BJ (cell line): ENCODE measurements at regions not wholly inside any gene's neighbourhood (a gene's known extent, or its start where the extent isn't known, plus 50 kb on each side); places are given as distances from the start of the nearest gene placed in this dataset.

Experiments used
- CTCF ChIA-PET: fragments of 350-600 bp; formaldehyde crosslinking; extraction: SDS; loops from one replicate; lab custom pipeline; 2021; ENCODE audit warnings: antibody characterized with exemption, inconsistent platforms; lab: Yijun Ruan, JAX
- POLR2A ChIA-PET: fragments of 300-600 bp; sonication (Branson Sonifier 250); formaldehyde crosslinking; extraction: SDS; loops from one replicate; lab custom pipeline; 2021; ENCODE audit warnings: antibody characterized with exemption; lab: Charles Lee
- DNase-seq: peaks from one replicate; pipeline ENCODE4 v3.0.0-alpha.2; 2011; ENCODE audit warnings: low read depth
- H3K27me3 ChIP-seq: 2 replicates; pipeline ENCODE4 v1.6.0; 2011; ENCODE audit warnings: low read length; ENCODE audit not compliant: control insufficient read depth, insufficient read depth
- H3K36me3 ChIP-seq: 2 replicates; pipeline ENCODE4 v1.5.1; 2011; ENCODE audit warnings: low read length; ENCODE audit not compliant: control insufficient read depth, insufficient read depth
- H3K4me3 ChIP-seq: 2 replicates; pipeline ENCODE4 v1.5.1; 2011; ENCODE audit warnings: low read depth, mild to moderate bottlenecking, control low read depth, low read length
- CTCF ChIP-seq: IDR thresholded peaks from 2 replicates; pipeline ENCODE4 v1.5.1; 2011; ENCODE audit warnings: low read depth, mild to moderate bottlenecking, control low read depth, inconsistent platforms, low read length, moderate library complexity; ENCODE audit not compliant: insufficient read depth

DNA sequence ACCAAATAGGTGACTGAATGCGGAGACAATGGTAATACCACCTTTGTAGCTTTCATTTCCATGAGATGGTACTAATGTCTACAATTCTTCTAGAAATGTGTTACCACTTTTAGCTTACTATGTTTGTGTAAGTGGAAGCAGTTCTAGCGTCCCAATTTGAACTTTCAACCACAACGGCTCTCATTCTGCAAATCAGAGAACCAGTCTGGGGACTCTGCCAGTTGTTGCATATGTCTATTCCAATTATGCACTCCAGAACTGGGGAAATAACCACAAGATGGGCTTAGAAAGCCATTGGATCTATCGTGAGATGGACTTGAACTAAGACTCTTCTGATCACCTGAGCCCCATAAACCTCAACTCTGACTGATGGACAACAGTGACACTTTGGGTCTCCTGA lies 862.3 kb downstream of the SLITRK1 start:
- Histone ChIP-seq H3K4me3 (no peak overlapping the region), H3K36me3 (no peaks in the 10 kb centered on the region), H3K27me3 (no peaks in the 10 kb centered on the region)
- ChIA-PET CTCF (no interaction called here), POLR2A (no interaction called here)
- TF ChIP-seq CTCF: no peak
- DNase-seq: no peak

DNA sequence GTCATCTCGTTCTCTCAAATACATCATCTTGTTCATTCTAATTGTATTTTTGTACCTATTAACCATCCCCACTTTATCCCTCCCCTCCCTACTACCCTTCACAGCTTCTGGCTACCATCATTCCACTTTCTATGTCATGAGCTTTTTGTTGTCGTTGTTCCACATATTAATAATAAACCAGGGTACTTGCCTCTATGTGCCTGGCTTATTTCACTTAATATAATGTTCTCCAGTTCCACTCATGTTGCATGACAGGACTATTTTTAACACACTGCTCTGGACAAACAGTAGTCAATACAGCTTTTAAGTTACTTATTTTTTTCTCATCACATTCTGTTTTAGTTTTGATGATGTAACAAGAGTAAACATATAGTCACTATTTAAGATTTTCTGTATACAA lies 872.3 kb downstream of the SLITRK1 start:
- H3K36me3 ChIP-seq: no peaks in the 10 kb centered on the region
- POLR2A ChIA-PET: no interaction called here
- H3K27me3 ChIP-seq: no peaks in the 10 kb centered on the region
- no peak overlapping the region for H3K4me3 ChIP-seq
- no peak for DNase-seq
- CTCF ChIA-PET: no interaction called here
- no peak for TF ChIP-seq CTCF

GRCh38 chr13:83008212-83008929 lies 873.9 kb downstream of the SLITRK1 start:
- Histone ChIP-seq H3K27me3 (no peaks in the 10 kb centered on the region), H3K36me3 (no peaks in the 10 kb centered on the region), H3K4me3 (no peak overlapping the region)
- no peak for TF ChIP-seq CTCF
- CTCF ChIA-PET: interaction anchor here (0.5 kb wide), 1 partner anchor 29 kb away, joined by 3 read pairs; no protein-coding TSS in a partner anchor
- no peak for DNase-seq
- POLR2A ChIA-PET: no interaction called here

DNA sequence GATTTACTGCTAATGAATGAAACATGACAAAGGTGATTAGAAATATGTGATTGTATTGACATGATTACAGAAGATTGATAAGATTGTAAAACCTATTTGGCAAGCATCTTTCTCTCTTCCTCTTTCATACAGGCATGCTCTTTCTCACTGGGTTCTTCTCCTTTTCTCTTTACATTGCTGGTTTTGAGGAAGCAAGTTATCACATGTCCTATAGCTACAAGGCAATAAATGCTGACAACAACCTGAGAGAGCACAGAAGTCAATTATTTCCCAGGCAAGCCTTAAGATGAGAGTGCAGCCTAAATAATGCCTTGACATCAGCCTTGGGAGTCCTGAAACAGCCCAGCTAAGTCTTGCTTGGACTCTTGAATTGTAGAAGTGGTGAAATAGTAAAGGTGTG lies 875.0 kb downstream of the SLITRK1 start:
- TF ChIP-seq CTCF: no peak
- Histone ChIP-seq H3K27me3 (no peaks in the 10 kb centered on the region), H3K4me3 (no peak overlapping the region), H3K36me3 (no peaks in the 10 kb centered on the region)
- POLR2A ChIA-PET: no interaction called here
- DNase-seq: no peak
- CTCF ChIA-PET: no interaction called here

- H3K36me3 ChIP-seq: no peaks in the 10 kb centered on the region
- H3K4me3 ChIP-seq: no peak overlapping the region
- CTCF ChIA-PET: no interaction called here
- no peak for TF ChIP-seq CTCF
- POLR2A ChIA-PET: no interaction called here
- no peaks in the 10 kb centered on the region for H3K27me3 ChIP-seq
- no peak for DNase-seq
Observed at GRCh38 chr13:83003185-83003584, 879.1 kb downstream of the SLITRK1 start.
